ENCODE measurements at regions not wholly inside any gene's neighbourhood (a gene's known extent, or its start where the extent isn't known, plus 50 kb on each side); places are given as distances from the start of the nearest gene placed in this dataset.

DNA sequence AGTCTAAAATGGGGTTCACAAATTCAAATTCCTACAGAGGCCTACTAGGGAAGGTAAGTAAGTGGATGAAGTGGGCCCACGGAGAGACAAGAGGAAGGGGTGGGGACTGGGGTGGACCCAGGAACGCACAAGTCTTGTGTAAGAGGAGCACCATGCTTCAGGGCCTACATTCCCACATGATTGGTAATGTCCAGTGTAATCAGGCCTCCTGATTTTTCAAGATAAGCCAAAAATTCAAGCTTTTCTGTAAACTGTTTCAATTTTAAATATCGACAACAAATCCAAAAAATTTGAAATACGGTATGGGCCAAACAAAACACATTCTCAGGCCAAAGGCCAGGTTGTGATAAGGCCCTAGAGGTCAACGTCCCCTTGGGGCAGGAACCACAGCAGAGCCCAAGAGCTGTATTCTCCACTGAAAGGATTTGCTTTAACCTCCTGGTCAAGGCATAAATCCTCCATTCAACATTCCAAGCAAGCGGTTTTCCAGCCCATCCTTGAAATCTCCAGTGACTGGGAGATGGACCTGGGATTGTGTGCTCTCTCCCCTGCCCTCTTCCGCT is 116.4 kb downstream of the TRIM29 start:
- TF ChIP-seq, protein P1, sequence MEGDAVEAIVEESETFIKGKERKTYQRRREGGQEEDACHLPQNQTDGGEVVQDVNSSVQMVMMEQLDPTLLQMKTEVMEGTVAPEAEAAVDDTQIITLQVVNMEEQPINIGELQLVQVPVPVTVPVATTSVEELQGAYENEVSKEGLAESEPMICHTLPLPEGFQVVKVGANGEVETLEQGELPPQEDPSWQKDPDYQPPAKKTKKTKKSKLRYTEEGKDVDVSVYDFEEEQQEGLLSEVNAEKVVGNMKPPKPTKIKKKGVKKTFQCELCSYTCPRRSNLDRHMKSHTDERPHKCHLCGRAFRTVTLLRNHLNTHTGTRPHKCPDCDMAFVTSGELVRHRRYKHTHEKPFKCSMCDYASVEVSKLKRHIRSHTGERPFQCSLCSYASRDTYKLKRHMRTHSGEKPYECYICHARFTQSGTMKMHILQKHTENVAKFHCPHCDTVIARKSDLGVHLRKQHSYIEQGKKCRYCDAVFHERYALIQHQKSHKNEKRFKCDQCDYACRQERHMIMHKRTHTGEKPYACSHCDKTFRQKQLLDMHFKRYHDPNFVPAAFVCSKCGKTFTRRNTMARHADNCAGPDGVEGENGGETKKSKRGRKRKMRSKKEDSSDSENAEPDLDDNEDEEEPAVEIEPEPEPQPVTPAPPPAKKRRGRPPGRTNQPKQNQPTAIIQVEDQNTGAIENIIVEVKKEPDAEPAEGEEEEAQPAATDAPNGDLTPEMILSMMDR (IDR thresholded peaks at IDR 0.05) = no peak
- TF ChIP-seq POLR2A (IDR thresholded peaks at IDR 0.05) = no peak
